ENCODE measurements at regions not wholly inside any gene's neighbourhood (a gene's known extent, or its start where the extent isn't known, plus 50 kb on each side); places are given as distances from the start of the nearest gene placed in this dataset.

GRCh38 chr2:82780050-82780449 is 1679.0 kb downstream of the SUCLG1 start:
- TF ChIP-seq EZH2 (IDR thresholded peaks at IDR 0.05; ENCODE audit: low read length, missing control alignments) (no peak), CTCF (conservative IDR thresholded peaks at IDR 0.05 in 1 of 2, IDR thresholded peaks at IDR 0.05 in 1 of 2; ENCODE audit: low read depth in 1 of 2, low read length in 2 of 2) (no peak)

All from fibroblast of lung (primary cell).